Mesenchymal stem cell (in vitro differentiated cells and primary cell): ENCODE measurements at regions not wholly inside any gene's neighbourhood (a gene's known extent, or its start where the extent isn't known, plus 50 kb on each side); places are given as distances from the start of the nearest gene placed in this dataset.

ENCODE experiments used
- DNase-seq: peaks from one replicate; pipeline ENCODE4 v3.0.0-alpha.2; 2013
- H2AFZ ChIP-seq: one replicate; pipeline ENCODE4 v1.6.1; 2013; ENCODE audit warnings: low read depth, mild to moderate bottlenecking, control low read depth, inconsistent platforms, low read length, moderate library complexity
- H2AK5ac ChIP-seq: 2 replicates; pipeline ENCODE4 v1.6.1; 2013; ENCODE audit warnings: low read length, moderate library complexity, mild to moderate bottlenecking, inconsistent platforms; ENCODE audit not compliant: severe bottlenecking
- H2BK120ac ChIP-seq: one replicate; pipeline ENCODE4 v1.6.1; 2013; ENCODE audit warnings: low read depth, mild to moderate bottlenecking, inconsistent platforms, low read length, moderate library complexity
- H2BK12ac ChIP-seq, 2 experiments: one replicate each; pipeline ENCODE4 v1.6.1; 2013; ENCODE audit warnings: inconsistent platforms in 2 of 2, low read length in 2 of 2, mild to moderate bottlenecking in 2 of 2, moderate library complexity in 2 of 2, control low read depth in 1 of 2
- H2BK15ac ChIP-seq: one replicate; pipeline ENCODE4 v1.6.1; 2013; ENCODE audit warnings: mild to moderate bottlenecking, low read depth, inconsistent platforms; ENCODE audit not compliant: poor library complexity, severe bottlenecking
- H2BK5ac ChIP-seq: 2 replicates; pipeline ENCODE4 v1.6.1; 2013; ENCODE audit warnings: low read depth, mild to moderate bottlenecking, low read length, control low read depth, inconsistent platforms; ENCODE audit not compliant: poor library complexity, severe bottlenecking
- H3K14ac ChIP-seq, 2 experiments: one replicate each; pipeline ENCODE4 v1.6.1; 2013; ENCODE audit warnings: inconsistent platforms in 2 of 2, low read length in 2 of 2, control low read depth in 1 of 2, mild to moderate bottlenecking in 1 of 2, moderate library complexity in 1 of 2
- H3K18ac ChIP-seq, 2 experiments: one replicate each; pipeline ENCODE4 v1.6.1; 2013; ENCODE audit warnings: inconsistent platforms in 2 of 2, low read length in 2 of 2, control low read depth in 1 of 2, low read depth in 1 of 2, mild to moderate bottlenecking in 1 of 2
- H3K23ac ChIP-seq, 2 experiments: one replicate each; pipeline ENCODE4 v1.6.1; 2013; ENCODE audit warnings: inconsistent platforms in 2 of 2, low read length in 2 of 2, mild to moderate bottlenecking in 2 of 2, moderate library complexity in 2 of 2, control low read depth in 1 of 2
- H3K27ac ChIP-seq: 2 replicates; pipeline ENCODE4 v1.5.1; 2013; ENCODE audit warnings: mild to moderate bottlenecking, moderate library complexity, low read length, control low read depth, inconsistent platforms; ENCODE audit not compliant: poor library complexity, severe bottlenecking
- H3K27me3 ChIP-seq, 2 experiments: 2 replicates each; pipeline versions ENCODE4 v1.6.1 to v1.7.0; 2013; ENCODE audit warnings: low read length in 2 of 2, mild to moderate bottlenecking in 2 of 2, moderate library complexity in 2 of 2, control low read depth in 1 of 2, inconsistent platforms in 1 of 2; ENCODE audit not compliant: control insufficient read depth in 1 of 2, insufficient read depth in 1 of 2
- H3K36me3 ChIP-seq, 2 experiments: 2 replicates each; pipeline versions ENCODE4 v1.6.1 to v1.7.0; 2013; ENCODE audit warnings: low read length in 2 of 2, control low read depth in 1 of 2, inconsistent platforms in 1 of 2, low read depth in 1 of 2, mild to moderate bottlenecking in 1 of 2; ENCODE audit not compliant: insufficient read depth in 2 of 2, control insufficient read depth in 1 of 2
- H3K4ac ChIP-seq, 2 experiments: one replicate each; pipeline ENCODE4 v1.6.1; 2013; ENCODE audit warnings: inconsistent platforms in 2 of 2, low read length in 2 of 2, mild to moderate bottlenecking in 2 of 2, moderate library complexity in 2 of 2, control low read depth in 1 of 2, low read depth in 1 of 2
- H3K4me1 ChIP-seq: 2 replicates; pipeline ENCODE4 v1.6.1; 2013; ENCODE audit warnings: low read depth, low read length, control low read depth; ENCODE audit not compliant: control insufficient read depth, insufficient read depth
- H3K4me2 ChIP-seq: 2 replicates; pipeline ENCODE4 v1.6.1; 2013; ENCODE audit warnings: low read length, mild to moderate bottlenecking, inconsistent platforms; ENCODE audit not compliant: poor library complexity, severe bottlenecking
- H3K4me3 ChIP-seq, 2 experiments: 2 replicates each; pipeline versions ENCODE4 v1.5.1 to v1.7.0; 2013; ENCODE audit warnings: low read length in 2 of 2, mild to moderate bottlenecking in 2 of 2, control low read depth in 1 of 2, low read depth in 1 of 2; ENCODE audit not compliant: insufficient read depth in 1 of 2
- H3K79me1 ChIP-seq: replicated peaks from 2 replicates; pipeline ENCODE4 v1.6.1; 2013; ENCODE audit warnings: mild to moderate bottlenecking, control low read depth, low read length, inconsistent platforms; ENCODE audit not compliant: poor library complexity, severe bottlenecking
- H3K9ac ChIP-seq: 2 replicates; pipeline ENCODE4 v1.7.0; 2013; ENCODE audit warnings: mild to moderate bottlenecking, low read length, moderate library complexity
- H3K9me3 ChIP-seq: 2 replicates; pipeline ENCODE4 v1.7.0; 2013; ENCODE audit warnings: mild to moderate bottlenecking, low read length; ENCODE audit not compliant: control insufficient read depth
- H4K8ac ChIP-seq: one replicate; pipeline ENCODE4 v1.6.1; 2013; ENCODE audit warnings: inconsistent platforms, mild to moderate bottlenecking, low read length, moderate library complexity
- H4K91ac ChIP-seq: one replicate; pipeline ENCODE4 v1.6.1; 2013; ENCODE audit warnings: mild to moderate bottlenecking, low read length, inconsistent platforms
- WGBS: methylation state at CpG from one replicate; pipeline ENCODE4 v1.1.7; 2013; ENCODE audit warnings: mixed read lengths; 5-methylcytosine and 5-hydroxymethylcytosine counted together

DNA sequence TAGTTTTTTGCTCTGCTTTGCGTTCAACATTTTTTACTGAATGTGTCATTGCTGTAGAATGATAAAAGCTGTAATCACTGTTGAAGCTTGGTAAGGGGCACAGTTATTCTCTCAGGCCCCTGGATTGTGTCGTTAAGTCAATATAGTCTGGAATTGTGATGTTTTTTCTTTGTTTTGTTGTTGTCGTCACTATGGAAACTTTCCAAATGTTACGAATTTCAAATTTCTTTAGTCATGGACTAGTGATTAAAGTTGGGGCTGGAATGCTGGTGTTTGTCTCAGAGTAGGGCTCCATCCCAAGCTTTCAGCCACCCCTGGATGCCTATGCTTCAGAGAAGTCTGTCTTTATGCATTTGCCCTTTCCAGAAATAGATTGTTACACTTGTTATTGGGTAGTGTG, 287.2 kb downstream of the CDH19 start:
- Histone ChIP-seq H2BK120ac (no peak overlapping the region), H2BK5ac (no peak overlapping the region), H3K27me3 (no peaks in the 10 kb centered on the region), H3K9ac (no peak overlapping the region), H3K4me1 (no peaks in the 10 kb centered on the region), H3K36me3 (no peaks in the 10 kb centered on the region), H3K27ac (no peak overlapping the region), H3K4me2 (no peak overlapping the region), H3K18ac (no peak overlapping the region), H2BK12ac (no peak overlapping the region), H3K79me1 (no peaks in the 10 kb centered on the region), H4K8ac (no peak overlapping the region), H2BK15ac (no peak overlapping the region), H3K4me3 (no peak overlapping the region), H3K9me3 (no peaks in the 10 kb centered on the region), H2AK5ac (no peak overlapping the region), H3K4ac (no peak overlapping the region), H4K91ac (no peak overlapping the region), H3K23ac (no peak overlapping the region), H2AFZ (no peak overlapping the region), H3K14ac (no peak overlapping the region)
- 51% methylated on average over 4 of the region's 4 CpGs for WGBS
- DNase-seq, result peak; percentile 0

DNA sequence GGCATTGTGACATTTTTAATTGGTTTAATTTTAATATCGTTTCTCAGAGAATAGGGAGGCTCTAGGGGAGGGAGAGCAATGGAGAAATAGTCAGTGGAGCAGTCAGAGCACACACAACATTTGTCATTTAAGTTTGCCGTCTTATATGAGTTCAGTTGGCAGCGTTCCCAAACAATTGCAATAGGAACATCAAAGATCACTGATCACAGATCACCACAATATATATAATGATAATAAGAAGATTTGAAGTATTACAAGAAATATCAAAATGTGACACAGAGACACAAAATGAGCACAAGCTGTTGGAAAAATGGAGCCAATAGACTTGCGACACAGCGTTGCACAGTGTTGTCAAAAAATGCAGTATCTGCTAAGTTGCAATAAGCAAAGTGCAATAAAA, 303.7 kb downstream of the CDH19 start:
- no peak overlapping the region for H2BK15ac ChIP-seq
- no peak for DNase-seq
- H3K9ac ChIP-seq, result no peak overlapping the region
- H3K9me3 ChIP-seq, result peaks cover 5% of the 10 kb centered on the region
- H3K27ac ChIP-seq, result no peak overlapping the region
- H3K27me3 ChIP-seq, result no peaks in the 10 kb centered on the region
- H4K91ac ChIP-seq, result no peak overlapping the region
- H2AFZ ChIP-seq, result no peak overlapping the region
- H3K14ac ChIP-seq, result no peak overlapping the region
- H2AK5ac ChIP-seq, result no peak overlapping the region
- H2BK12ac ChIP-seq, result no peak overlapping the region
- H4K8ac ChIP-seq, result no peak overlapping the region
- no peaks in the 10 kb centered on the region for H3K36me3 ChIP-seq
- H3K4me3 ChIP-seq, result no peak overlapping the region
- H2BK5ac ChIP-seq, result no peak overlapping the region
- H3K18ac ChIP-seq, result no peak overlapping the region
- no peaks in the 10 kb centered on the region for H3K4me1 ChIP-seq
- H3K4ac ChIP-seq, result no peak overlapping the region
- no peak overlapping the region for H3K23ac ChIP-seq
- no peak overlapping the region for H2BK120ac ChIP-seq
- H3K79me1 ChIP-seq, result no peaks in the 10 kb centered on the region
- H3K4me2 ChIP-seq, result no peak overlapping the region
- 80% methylated on average over 4 of the region's 5 CpGs for WGBS

DNA sequence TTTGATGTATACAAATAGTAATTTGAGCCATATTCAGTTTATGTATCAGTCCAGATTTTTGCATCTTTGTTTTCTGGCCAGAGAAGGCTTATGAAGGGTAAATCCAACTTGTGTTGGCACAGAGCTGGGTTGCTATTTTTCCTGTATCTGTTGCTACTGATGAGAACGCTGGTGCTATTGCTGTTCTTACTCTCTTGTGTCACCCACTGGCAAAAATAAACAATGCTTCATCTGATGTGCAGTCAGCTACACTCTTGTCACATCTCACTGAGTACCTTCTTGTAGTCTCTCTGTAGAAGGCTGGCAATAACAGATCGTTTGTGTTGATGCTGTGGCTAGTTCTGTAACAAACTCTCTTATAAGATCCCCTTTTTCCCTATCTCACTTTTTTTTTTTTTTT, 323.4 kb downstream of the CDH19 start:
- Histone ChIP-seq H3K79me1 (no peaks in the 10 kb centered on the region), H2BK15ac (no peak overlapping the region), H3K9me3 (peaks cover 9% of the 10 kb centered on the region), H3K4me1 (no peaks in the 10 kb centered on the region), H3K18ac (no peak overlapping the region), H2BK12ac (no peak overlapping the region), H3K14ac (no peak overlapping the region), H2AFZ (no peak overlapping the region), H3K4me3 (no peak overlapping the region), H2BK5ac (no peak overlapping the region), H4K8ac (no peak overlapping the region), H3K36me3 (no peaks in the 10 kb centered on the region), H2BK120ac (no peak overlapping the region), H4K91ac (no peak overlapping the region), H3K23ac (no peak overlapping the region), H3K27ac (no peak overlapping the region), H3K4ac (no peak overlapping the region), H2AK5ac (no peak overlapping the region), H3K27me3 (no peaks in the 10 kb centered on the region), H3K9ac (no peak overlapping the region), H3K4me2 (no peak overlapping the region)
- DNase-seq, result no peak
- 75% methylated on average over 2 of the region's 2 CpGs for WGBS

DNA sequence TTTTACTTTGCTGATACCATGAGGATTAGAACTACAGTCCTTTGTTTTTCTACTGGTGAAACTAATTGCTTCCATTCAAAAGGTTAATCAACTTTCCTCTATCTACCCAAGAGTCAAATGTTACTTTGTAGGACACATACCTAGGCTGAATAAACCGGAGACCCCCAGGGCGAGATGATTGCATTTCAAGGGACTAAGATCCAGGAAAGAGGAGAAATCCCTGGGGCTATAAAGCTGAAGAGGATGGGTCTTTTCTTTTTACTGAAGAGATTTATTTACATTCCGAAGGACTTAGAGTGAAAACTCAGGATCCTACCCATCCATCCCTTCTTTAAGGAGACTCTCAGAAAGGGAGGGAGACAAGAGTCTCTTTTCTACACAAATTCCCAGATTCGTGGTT, 331.9 kb downstream of the CDH19 start:
- no peak overlapping the region for H3K18ac ChIP-seq
- no peak overlapping the region for H2BK15ac ChIP-seq
- H2BK5ac ChIP-seq, result no peak overlapping the region
- H3K4me2 ChIP-seq, result no peak overlapping the region
- H4K91ac ChIP-seq, result no peak overlapping the region
- H4K8ac ChIP-seq, result no peak overlapping the region
- no peak overlapping the region for H3K27ac ChIP-seq
- H2AK5ac ChIP-seq, result no peak overlapping the region
- no peak overlapping the region for H3K4ac ChIP-seq
- no peak overlapping the region for H3K14ac ChIP-seq
- no peaks in the 10 kb centered on the region for H3K4me1 ChIP-seq
- H3K36me3 ChIP-seq, result no peaks in the 10 kb centered on the region
- DNase-seq, result no peak
- H3K9me3 ChIP-seq, result peaks cover 35% of the 10 kb centered on the region
- no peak overlapping the region for H3K23ac ChIP-seq
- H2AFZ ChIP-seq, result no peak overlapping the region
- no peak overlapping the region for H3K4me3 ChIP-seq
- no peak overlapping the region for H3K9ac ChIP-seq
- H2BK12ac ChIP-seq, result no peak overlapping the region
- no peaks in the 10 kb centered on the region for H3K79me1 ChIP-seq
- no peaks in the 10 kb centered on the region for H3K27me3 ChIP-seq
- no peak overlapping the region for H2BK120ac ChIP-seq
- 80% methylated on average over 1 of the region's 4 CpGs for WGBS
